Activated T-cell treated with anti-CD3 and anti-CD28 coated beads for 48 hours (primary cell): ENCODE measurements at regions not wholly inside any gene's neighbourhood (a gene's known extent, or its start where the extent isn't known, plus 50 kb on each side); places are given as distances from the start of the nearest gene placed in this dataset.

Experiments
- DNase-seq: peaks from one replicate; pipeline ENCODE4 v3.0.0-alpha.2; 2020; ENCODE audit warnings: low read depth

DNA sequence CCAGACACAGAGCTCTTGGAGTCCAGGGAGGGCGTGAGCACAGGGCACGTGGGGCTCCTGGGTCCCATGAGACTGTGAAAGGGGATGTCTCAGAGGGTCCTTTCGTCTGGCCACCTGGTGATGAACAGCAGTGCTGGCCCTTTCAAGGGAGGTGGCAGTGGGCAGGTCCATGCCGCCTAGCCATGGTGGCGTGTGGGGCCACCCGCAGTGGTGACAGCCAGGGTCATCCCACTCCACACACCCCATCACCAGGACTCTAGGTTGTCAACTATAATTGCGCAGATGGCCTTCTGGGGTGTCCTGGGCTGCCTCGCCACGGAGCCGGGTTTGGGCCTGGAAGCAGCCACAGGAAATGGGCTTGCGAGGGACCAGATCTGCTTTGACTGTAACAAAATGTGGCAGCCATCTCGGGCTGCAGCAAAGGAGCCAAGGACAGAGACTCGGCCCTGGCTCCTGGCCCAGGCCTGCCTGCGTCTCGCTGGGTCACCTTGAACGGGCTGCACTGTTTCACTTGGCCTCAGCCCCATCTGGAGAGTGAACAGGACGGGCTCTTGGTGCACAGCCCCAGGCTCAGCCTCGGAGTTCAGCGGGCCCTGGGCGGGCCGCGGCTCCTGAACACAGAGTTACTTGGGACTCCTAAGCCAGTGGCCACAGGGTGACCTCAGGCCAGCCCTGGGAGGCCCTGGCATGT, 1350.5 kb downstream of the BRD1 start:
- no peak for DNase-seq

- DNase-seq: no peak
These were observed 1351.1 kb downstream of the BRD1 start for GRCh38 chr22:48476577-48476976.

DNA sequence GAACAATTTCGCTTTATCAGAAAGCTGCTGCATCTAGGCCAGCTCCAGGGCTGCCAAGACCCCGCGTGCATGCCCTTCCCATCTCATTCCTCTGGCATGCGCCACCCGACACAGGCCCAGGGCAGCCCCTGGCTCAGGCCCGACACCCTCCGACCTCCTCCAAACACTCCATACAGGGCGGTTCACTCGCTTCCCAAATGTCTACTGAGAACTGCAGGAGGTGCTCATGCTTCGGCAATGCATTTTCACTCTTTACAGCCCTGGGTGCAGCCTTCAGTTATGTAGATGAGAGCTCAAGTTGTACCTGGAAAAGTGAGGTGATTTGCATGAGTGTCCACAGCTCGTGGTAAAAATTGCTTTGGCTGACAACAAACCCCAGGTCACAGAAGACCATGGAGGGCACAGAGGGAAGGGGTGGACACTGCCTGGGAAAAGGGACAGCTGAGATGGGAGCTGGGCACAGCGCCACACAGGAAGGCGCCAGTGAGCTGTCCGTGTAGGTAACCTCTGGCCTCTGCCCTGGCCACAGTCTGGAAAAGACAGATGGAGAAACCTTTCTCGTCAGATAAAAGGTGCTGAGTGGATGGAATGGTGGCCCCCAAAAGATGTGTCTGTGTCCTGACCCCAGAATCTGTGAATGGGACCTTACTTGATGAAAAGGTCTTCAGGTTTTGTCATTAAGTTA, 1351.9 kb downstream of the BRD1 start:
- DNase-seq: no peak

GRCh38 chr22:48474881-48475280, 1352.8 kb downstream of the BRD1 start:
- no peak for DNase-seq

- no peak for DNase-seq
These were observed 1354.5 kb downstream of the BRD1 start for GRCh38 chr22:48473202-48473601.

DNA sequence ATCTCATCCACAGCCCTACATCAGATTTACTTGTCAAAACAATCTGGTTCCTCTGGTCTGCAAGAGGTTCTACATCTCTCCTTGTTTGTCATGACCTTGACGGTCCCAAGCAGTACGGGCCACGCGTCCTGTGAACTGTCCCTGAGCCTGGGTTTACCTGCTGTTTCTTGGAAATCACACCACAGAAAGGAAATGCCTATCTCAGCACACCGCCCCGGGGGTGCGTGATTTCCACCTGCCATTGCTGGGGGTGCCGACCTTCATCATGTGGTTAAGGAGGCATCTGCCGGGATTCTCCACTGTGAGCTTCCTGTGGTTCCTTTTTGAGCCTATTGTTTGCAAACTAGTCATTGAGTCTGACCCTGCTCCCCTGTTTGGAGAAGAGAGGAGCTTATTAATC, 1363.4 kb downstream of the BRD1 start:
- DNase-seq: no peak

DNA sequence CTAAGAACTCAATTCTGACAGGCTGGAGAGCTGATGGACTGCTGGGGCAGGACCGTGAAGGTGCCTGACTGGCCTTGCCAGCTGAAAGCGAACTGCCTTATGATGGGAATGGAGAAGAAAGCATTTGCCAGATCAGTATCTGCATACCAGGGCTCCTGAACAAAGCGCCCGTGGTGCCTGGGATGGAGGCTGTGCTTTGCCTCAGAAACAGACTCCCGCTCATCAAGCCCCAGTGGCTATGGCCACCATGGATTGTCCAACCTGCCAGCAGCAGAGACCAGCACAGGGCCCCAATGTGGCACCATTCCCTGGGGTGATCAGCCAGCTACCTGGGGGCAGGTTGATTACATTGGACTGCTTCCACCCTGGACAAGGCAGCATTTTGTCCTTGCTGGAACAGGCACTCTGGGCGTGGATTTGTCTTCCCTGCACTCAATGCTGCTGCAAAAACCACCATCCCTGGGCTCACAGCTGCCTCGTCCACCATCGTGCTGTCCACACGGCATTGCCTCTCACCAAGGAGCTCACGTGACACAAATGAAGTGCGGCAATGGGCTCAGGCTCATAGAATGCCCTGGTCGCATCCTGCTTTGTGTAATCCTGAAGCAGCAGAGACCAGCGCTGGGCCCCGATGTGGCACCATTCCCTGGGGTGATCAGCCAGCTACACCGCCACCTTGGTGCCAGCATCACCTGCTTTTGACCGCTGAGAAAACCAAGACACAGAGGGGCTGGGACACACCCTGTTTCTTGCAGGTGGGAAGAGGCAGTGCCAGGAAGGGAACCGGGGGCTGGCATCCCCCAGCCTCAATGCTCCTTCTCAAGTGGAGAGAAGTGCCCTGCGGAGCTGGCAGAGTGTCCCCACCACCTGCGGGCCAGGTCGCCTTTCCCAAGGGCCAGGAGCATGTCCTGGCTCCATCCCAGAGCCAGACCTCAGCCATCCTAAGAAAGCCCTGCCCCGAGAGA, 1367.5 kb downstream of the BRD1 start:
- DNase-seq: no peak

- DNase-seq: no peak
These were observed 1368.4 kb downstream of the BRD1 start for GRCh38 chr22:48459259-48459658.

DNA sequence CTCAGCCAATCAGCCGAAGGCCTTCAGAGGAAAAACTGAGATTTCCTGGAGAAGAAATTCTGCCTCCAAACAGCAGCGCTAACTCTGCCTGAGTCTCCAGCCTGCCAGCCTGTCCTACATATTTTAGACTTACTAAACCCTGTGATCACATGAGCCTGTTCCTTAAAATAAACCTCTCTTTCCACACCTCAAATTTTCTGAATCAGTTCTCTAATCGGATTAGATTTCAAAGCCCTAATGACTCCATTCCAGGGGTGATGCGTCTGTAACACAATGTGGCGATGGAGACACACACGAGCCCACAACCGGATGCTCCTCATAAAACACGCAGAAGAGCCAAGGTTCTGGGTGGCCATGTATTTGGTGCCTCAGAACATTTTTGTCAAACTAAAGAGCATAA, 1371.2 kb downstream of the BRD1 start:
- DNase-seq: no peak

GRCh38 chr22:48453751-48454485, 1373.8 kb downstream of the BRD1 start:
- no peak for DNase-seq

- DNase-seq: no peak
These were observed 1374.5 kb downstream of the BRD1 start for GRCh38 chr22:48453171-48453570.

DNA sequence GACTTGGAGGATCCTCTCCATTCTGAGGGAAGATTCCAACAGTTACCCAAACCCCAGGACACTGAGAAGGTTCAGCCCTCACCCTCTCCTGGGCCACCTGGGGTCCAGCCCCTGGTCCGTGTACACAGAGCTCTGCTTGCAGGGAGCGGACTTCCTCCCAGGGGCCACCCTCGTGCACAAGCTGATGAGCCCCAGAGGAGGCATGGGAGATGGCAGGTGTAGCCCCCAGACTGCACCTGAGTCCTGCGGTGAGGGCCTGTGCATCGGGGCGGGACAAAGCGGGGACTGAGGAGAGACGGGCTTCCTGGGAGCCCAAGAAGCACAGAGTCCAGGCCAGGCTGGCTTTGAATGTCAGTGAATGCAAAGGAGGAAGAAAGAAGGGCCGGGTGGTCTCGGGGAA, 1374.9 kb downstream of the BRD1 start:
- no peak for DNase-seq

DNA sequence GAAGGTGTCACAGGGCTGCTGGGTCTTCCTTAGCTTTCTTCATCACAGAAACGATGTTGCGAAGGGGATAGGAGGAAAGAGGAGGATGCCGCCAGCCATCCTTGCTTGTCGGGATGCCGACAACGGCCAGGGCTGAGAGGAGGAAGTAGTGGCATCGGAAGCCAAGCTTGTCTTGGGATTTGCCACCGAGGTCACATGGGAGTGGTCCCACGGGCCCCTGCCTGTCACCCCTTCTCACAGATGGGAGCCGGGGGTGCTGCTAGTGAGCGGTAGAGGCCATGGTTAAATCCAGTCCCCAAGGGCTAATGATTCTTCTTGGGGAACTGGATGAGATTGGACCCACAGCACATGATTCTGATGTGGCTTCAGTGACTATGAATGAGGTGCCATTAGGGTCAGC, 1375.8 kb downstream of the BRD1 start:
- DNase-seq: no peak

- no peak for DNase-seq
These were observed 1377.4 kb downstream of the BRD1 start for GRCh38 chr22:48450188-48450825.

GRCh38 chr22:48449466-48450187, 1378.0 kb downstream of the BRD1 start:
- no peak for DNase-seq

- no peak for DNase-seq
These were observed 1378.9 kb downstream of the BRD1 start for GRCh38 chr22:48448821-48449220.

- DNase-seq: no peak
These were observed 1382.4 kb downstream of the BRD1 start for GRCh38 chr22:48445113-48445827.

DNA sequence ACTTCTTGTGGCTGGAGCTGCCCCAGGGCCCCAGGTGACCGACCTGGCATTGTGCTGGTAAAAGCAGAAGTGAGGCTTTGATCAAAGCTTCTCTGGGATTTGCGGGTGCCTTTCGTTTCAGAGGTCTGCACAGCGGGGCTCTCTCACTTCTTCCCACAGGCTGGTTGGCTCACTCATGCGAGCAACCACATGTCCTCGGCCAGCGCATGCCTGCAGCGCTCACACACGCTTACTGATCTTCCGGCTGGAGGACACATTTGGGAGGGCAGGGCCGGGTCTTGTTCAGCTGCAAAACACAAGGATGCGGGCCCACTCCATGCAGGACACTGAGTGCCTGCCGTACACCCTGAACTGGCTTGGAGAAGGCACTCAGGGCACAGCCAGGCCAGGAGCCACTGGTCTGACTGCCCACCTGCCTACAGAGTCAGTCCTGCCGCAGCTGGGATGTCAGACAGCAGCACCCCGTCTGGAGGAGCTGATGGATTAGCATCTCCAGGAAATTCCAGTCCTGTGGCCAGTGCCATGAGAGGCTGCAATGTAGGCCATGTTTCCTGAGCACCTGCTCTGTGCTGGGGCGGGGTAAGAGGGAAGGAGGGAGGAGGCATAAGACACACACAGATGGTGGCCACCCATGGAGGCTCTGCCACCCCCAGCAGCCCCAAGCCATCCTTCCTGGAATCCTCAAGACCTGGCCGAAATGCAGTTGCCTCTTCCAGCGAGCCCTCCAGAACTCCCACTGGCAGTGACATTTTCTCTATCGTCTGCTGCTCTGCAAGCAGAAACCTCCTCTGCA, 1383.2 kb downstream of the BRD1 start:
- DNase-seq: no peak

- no peak for DNase-seq
These were observed 1384.0 kb downstream of the BRD1 start for GRCh38 chr22:48443680-48444079.
